ENCODE measurements at regions not wholly inside any gene's neighbourhood (a gene's known extent, or its start where the extent isn't known, plus 50 kb on each side); places are given as distances from the start of the nearest gene placed in this dataset.

DNA sequence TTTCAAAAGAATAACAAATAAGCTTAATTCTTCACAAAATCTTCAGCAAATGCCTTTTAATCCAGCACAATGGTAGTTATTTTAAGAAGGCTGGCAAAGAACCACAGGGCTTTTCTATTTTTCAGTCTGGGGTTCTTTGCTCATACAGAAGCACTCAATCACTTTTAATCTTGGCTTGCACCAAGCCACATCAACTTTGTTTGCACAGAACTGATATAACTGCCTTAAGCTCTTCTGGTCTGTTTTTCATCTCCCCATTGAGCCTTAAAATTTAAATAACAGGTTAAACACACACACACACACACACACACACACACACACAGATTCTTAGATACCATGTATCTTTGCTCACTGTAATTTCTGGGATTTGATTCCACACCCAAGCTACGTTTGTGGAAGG is 377.0 kb downstream of the GATA3 start (continued):
- TF ChIP-seq, protein P1, sequence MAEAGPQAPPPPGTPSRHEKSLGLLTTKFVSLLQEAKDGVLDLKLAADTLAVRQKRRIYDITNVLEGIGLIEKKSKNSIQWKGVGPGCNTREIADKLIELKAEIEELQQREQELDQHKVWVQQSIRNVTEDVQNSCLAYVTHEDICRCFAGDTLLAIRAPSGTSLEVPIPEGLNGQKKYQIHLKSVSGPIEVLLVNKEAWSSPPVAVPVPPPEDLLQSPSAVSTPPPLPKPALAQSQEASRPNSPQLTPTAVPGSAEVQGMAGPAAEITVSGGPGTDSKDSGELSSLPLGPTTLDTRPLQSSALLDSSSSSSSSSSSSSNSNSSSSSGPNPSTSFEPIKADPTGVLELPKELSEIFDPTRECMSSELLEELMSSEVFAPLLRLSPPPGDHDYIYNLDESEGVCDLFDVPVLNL (IDR thresholded peaks at IDR 0.05; ENCODE audit: low read depth, low read length): no peak
- TF ChIP-seq RFX5 (IDR thresholded peaks at IDR 0.05; ENCODE audit: low read depth, low read length) (no peak), KAT2A (conservative IDR thresholded peaks at IDR 0.05; ENCODE audit: control insufficient read depth, low read depth, low read length) (no peak), SMC3 (IDR thresholded peaks at IDR 0.05; ENCODE audit: borderline replicate concordance, low read length) (no peak), SIX5 (IDR thresholded peaks at IDR 0.05; ENCODE audit: low read depth, low read length, severe bottlenecking) (no peak), HDGF (IDR thresholded peaks at IDR 0.05) (no peak), JUND (IDR thresholded peaks at IDR 0.05; ENCODE audit: low read depth, low read length) (no peak), LARP7 (IDR thresholded peaks at IDR 0.05) (no peak), NFXL1 (IDR thresholded peaks at IDR 0.05; ENCODE audit: borderline replicate concordance) (no peak), RBBP5 (conservative IDR thresholded peaks at IDR 0.05) (no peak)
- TF ChIP-seq, protein P2, sequence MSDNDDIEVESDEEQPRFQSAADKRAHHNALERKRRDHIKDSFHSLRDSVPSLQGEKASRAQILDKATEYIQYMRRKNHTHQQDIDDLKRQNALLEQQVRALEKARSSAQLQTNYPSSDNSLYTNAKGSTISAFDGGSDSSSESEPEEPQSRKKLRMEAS (IDR thresholded peaks at IDR 0.05; ENCODE audit: low read depth, low read length): no peak

DNA sequence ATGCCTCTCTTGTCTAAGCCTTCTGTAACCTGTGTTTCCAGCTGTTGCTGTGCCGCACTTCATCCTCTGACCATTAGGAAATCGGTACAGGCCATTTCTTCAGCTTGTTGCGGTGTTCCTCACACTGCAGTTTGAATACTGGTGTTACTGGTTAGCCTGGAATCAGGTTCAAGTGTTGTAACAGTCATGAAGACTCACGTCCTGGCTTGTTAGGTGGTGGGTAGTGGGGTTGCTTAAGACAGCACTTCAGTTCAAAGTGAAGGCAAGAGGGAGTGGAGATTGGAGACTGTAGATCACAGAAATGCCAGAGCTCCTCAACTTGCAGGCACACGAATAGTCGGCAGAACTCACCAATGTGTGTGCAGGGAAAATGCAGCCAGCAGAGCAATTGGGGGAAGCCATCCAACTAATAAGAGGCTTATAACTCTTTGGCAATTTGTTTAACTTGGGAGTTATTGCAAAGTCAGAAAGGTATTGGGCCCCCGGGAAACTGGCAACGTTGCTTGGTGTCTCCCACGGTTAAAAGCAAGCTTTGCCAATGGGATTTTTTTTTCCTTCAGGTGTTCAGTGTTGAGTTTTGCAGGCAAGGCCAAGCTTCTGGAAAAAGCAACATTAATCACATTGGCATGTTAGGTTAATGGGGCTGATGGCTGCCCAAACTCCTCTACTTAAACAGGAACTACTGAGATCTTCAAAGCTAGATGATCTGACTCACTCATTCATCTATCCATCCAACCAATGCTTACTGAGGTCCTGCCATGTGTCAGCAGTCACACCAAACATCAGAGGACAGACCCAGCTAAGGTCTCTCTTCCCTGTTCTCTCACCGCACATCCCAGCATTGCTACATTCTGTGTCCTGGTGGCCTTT is 380.9 kb downstream of the GATA3 start:
- ChIA-PET POLR2A (no interaction called here), SMC1A (ENCODE audit: uncharacterized antibody, unreplicated experiment) (no interaction called here), RAD21 (ENCODE audit: unreplicated experiment) (no interaction called here), CTCF (interaction anchor here (0.6 kb wide), 1 partner anchor 162 kb away, joined by 4 read pairs; no protein-coding TSS in a partner anchor)
- no peak overlapping the region for H2AFZ ChIP-seq (ENCODE audit: control insufficient read depth, low read depth, low read length)
- in situ Hi-C loops (cut with MboI): no loop called here
- no peak for DNase-seq (ENCODE audit: low read depth, low spot score)
- H3K27ac ChIP-seq (ENCODE audit: control insufficient read depth, insufficient read depth): no peak overlapping the region
- no peaks in the 10 kb centered on the region for H3K4me1 ChIP-seq (ENCODE audit: control insufficient read depth, insufficient read depth, low read length)
- WGBS (ENCODE audit: insufficient coverage, insufficient replicate concordance, low lambda C conversion rate, missing lambda C conversion rate): 39% methylated on average over 10 of the region's 10 CpGs
- no peak for ATAC-seq
- no peak overlapping the region for H3K4me3 ChIP-seq
- intact Hi-C loops (cut with micrococcal nuclease; ENCODE audit: unreplicated experiment): no loop called here
- H3K4me2 ChIP-seq (ENCODE audit: control insufficient read depth, insufficient read depth): no peak overlapping the region
- BruUV-seq (replicated peaks): no TSS peak
- H3K9me3 ChIP-seq (replicated peaks; ENCODE audit: control insufficient read depth, insufficient read depth, low read length): no peaks in the 10 kb centered on the region
- FAIRE-seq: no peak
- no peaks in the 10 kb centered on the region for H3K36me3 ChIP-seq (ENCODE audit: control insufficient read depth in 2 of 2, insufficient read depth in 2 of 2, low read length in 1 of 2)
- H4K20me1 ChIP-seq (ENCODE audit: control insufficient read depth, insufficient read depth): no peaks in the 10 kb centered on the region
- H3K27me3 ChIP-seq (replicated peaks in 1 of 2; ENCODE audit: control insufficient read depth in 2 of 2, insufficient read depth in 2 of 2, low read length in 1 of 2): no peaks in the 10 kb centered on the region; a peak in 1 of 4 replicates
- H3K79me2 ChIP-seq (ENCODE audit: control insufficient read depth, insufficient read depth, low read length): no peaks in the 10 kb centered on the region
- no peak overlapping the region for H3K9ac ChIP-seq (ENCODE audit: control insufficient read depth, insufficient read depth, low read length)
- TF ChIP-seq, protein P1 (IDR thresholded peaks at IDR 0.05; ENCODE audit: low read depth, low read length): no peak
- no peak for TF ChIP-seq SUZ12 (IDR thresholded peaks at IDR 0.05; ENCODE audit: unreplicated experiment)
- no peak for TF ChIP-seq CBX3 (IDR thresholded peaks at IDR 0.05; ENCODE audit: borderline replicate concordance, low read depth)
- no peak for TF ChIP-seq RAD51 (IDR thresholded peaks at IDR 0.05)
- TF ChIP-seq KLF5 (IDR thresholded peaks at IDR 0.05; ENCODE audit: partially characterized antibody): no peak
- no peak for TF ChIP-seq SIN3A (IDR thresholded peaks at IDR 0.05; ENCODE audit: low read depth, low read length)
- no peak for TF ChIP-seq ZNF24 (IDR thresholded peaks at IDR 0.05)
- TF ChIP-seq, protein P3, sequence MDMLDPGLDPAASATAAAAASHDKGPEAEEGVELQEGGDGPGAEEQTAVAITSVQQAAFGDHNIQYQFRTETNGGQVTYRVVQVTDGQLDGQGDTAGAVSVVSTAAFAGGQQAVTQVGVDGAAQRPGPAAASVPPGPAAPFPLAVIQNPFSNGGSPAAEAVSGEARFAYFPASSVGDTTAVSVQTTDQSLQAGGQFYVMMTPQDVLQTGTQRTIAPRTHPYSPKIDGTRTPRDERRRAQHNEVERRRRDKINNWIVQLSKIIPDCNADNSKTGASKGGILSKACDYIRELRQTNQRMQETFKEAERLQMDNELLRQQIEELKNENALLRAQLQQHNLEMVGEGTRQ (IDR thresholded peaks at IDR 0.05; ENCODE audit: borderline replicate concordance, low read depth, low read length): no peak
- TF ChIP-seq ZNF274 (IDR thresholded peaks at IDR 0.05; ENCODE audit: insufficient read depth, insufficient read length): no peak
- TF ChIP-seq CREM (IDR thresholded peaks at IDR 0.05; ENCODE audit: low read depth): no peak
- TF ChIP-seq MYB (IDR thresholded peaks at IDR 0.05; ENCODE audit: borderline replicate concordance, low read depth, low read length): no peak
- TF ChIP-seq ZZZ3 (IDR thresholded peaks at IDR 0.05; ENCODE audit: control insufficient read depth, insufficient read length, low read depth): no peak
- TF ChIP-seq HCFC1 (IDR thresholded peaks at IDR 0.05; ENCODE audit: low read length): no peak
